Nephron progenitor cell (in vitro differentiated cells): ENCODE measurements at regions not wholly inside any gene's neighbourhood (a gene's known extent, or its start where the extent isn't known, plus 50 kb on each side); places are given as distances from the start of the nearest gene placed in this dataset.
"Not testable (repeated sequence)": the region's sequence is repeated elsewhere in the genome, so short reads cannot be mapped to it uniquely, and the experiment has no call there.

Experiments used
- DNase-seq: peaks from one replicate; pipeline ENCODE4 v3.0.0; 2021
- H3K27ac Mint-ChIP-seq: 2 replicates; pipeline ENCODE4 v1.8.0; 2021; ENCODE audit warnings: mild to moderate bottlenecking, moderate library complexity, mixed read lengths
- H3K27me3 Mint-ChIP-seq: 2 replicates; pipeline ENCODE4 v1.8.0; 2021; ENCODE audit warnings: mild to moderate bottlenecking, low read depth, mixed read lengths; ENCODE audit not compliant: poor library complexity
- H3K36me3 Mint-ChIP-seq: 2 replicates; pipeline ENCODE4 v1.8.0; 2021; ENCODE audit warnings: low read depth, mixed read lengths
- H3K4me1 Mint-ChIP-seq: 2 replicates; pipeline ENCODE4 v1.8.0; 2021; ENCODE audit warnings: mixed read lengths
- H3K4me3 Mint-ChIP-seq: 2 replicates; pipeline ENCODE4 v1.8.0; 2021; ENCODE audit warnings: mild to moderate bottlenecking, moderate library complexity, mixed read lengths
- H3K9me3 Mint-ChIP-seq: 2 replicates; pipeline ENCODE4 v1.8.0; 2021; ENCODE audit warnings: mild to moderate bottlenecking, moderate library complexity, mixed read lengths
- CTCF ChIP-seq: fragments of 200-600 bp; sonication (generic); IDR thresholded peaks from 2 replicates; pipeline ENCODE4 v1.5.0; 2021; ENCODE audit warnings: antibody characterized with exemption

- Mint-ChIP-seq H3K4me1 (peaks cover 19% of the 10 kb centered on the region), H3K4me3 (no peak overlapping the region), H3K27me3 (no peaks in the 10 kb centered on the region), H3K27ac (peak overlapping the region; percentile 1), H3K9me3 (no peaks in the 10 kb centered on the region), H3K36me3 (no peaks in the 10 kb centered on the region)
- TF ChIP-seq CTCF = no peak
- no peak for DNase-seq
These were observed 162.9 kb upstream of the PDE4B start for GRCh38 chr1:65629788-65630187.

DNA sequence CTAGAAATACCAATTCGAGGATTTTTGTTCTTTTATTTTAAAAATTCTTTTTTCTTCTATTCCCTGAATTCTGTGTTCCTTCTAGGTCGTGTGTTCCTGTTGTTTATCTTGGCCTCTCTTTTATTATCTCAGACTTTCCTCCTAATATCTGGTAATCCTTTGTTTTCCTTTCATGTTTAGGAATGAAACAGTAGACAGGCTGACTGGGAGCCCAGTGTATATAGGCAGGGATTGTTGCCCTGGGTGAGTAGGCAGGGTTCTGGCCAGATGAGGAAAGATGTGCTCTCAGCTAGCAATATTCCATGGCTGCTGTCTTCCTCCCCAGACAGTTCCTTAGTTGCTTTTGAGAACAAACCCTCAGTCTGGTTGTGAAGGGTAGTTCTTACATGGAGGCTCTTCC, 161.8 kb upstream of the PDE4B start:
- no peak for DNase-seq
- no peaks in the 10 kb centered on the region for H3K36me3 Mint-ChIP-seq
- no peaks in the 10 kb centered on the region for H3K27me3 Mint-ChIP-seq
- H3K27ac Mint-ChIP-seq = peak overlapping the region; percentile 6
- peaks cover 19% of the 10 kb centered on the region for H3K4me1 Mint-ChIP-seq
- no peak overlapping the region for H3K4me3 Mint-ChIP-seq
- no peak for TF ChIP-seq CTCF
- no peaks in the 10 kb centered on the region for H3K9me3 Mint-ChIP-seq

DNA sequence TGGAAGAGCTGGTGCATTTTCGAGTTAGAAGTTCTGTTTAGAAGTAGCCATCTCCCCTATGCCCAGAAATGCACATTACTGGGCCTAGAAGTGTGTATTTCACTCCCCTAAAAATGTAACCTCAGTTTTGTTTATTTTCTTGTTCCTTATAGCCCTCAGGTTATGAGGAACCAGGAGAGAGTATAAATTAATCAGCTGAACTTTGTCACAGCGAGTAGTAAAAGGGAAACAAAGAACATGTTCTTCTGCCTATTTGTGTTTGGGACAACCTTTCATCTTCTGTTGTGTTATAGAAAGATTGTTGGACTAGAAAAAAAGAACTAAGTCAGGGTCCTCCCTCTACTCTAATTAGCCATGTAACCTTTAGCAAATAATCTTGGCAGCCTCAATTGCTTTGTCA, 160.5 kb upstream of the PDE4B start:
- H3K4me1 Mint-ChIP-seq = peaks cover 19% of the 10 kb centered on the region
- no peak overlapping the region for H3K4me3 Mint-ChIP-seq
- no peak for DNase-seq
- no peaks in the 10 kb centered on the region for H3K9me3 Mint-ChIP-seq
- no peaks in the 10 kb centered on the region for H3K27me3 Mint-ChIP-seq
- TF ChIP-seq CTCF = no peak
- no peaks in the 10 kb centered on the region for H3K36me3 Mint-ChIP-seq
- no peak overlapping the region for H3K27ac Mint-ChIP-seq

- peaks cover 5% of the 10 kb centered on the region for H3K9me3 Mint-ChIP-seq
- no peak overlapping the region for H3K27ac Mint-ChIP-seq
- H3K36me3 Mint-ChIP-seq = no peaks in the 10 kb centered on the region
- no peak for TF ChIP-seq CTCF
- no peak for DNase-seq
- no peaks in the 10 kb centered on the region for H3K27me3 Mint-ChIP-seq
- no peaks in the 10 kb centered on the region for H3K4me1 Mint-ChIP-seq
- no peak overlapping the region for H3K4me3 Mint-ChIP-seq
These were observed 152.6 kb upstream of the PDE4B start for GRCh38 chr1:65640046-65640445.

DNA sequence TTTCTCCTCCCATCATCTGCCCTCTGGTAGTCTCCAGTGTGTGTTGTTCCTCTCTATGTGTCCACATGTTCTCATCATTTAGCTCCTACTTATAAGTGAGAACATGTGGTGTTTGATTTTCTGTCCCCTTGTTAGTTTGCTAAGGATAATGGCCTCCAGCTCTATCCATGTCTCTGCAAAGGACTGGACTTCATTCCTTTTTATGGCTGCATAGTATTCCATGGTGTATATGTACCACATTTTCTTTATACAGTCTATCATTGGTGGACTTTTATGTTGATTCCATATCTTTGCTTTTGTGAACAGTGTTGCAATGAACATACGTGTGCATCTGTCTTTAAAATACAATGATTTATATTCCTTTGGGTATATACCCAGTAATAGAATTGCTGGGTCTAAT, 143.5 kb upstream of the PDE4B start:
- H3K27me3 Mint-ChIP-seq, H3K4me3 Mint-ChIP-seq, H3K4me1 Mint-ChIP-seq, DNase-seq, H3K27ac Mint-ChIP-seq, H3K36me3 Mint-ChIP-seq: not testable (repeated sequence)
- peaks cover 48% of the 10 kb centered on the region for H3K9me3 Mint-ChIP-seq

- no peak for TF ChIP-seq CTCF
- Mint-ChIP-seq H3K27me3 (peaks cover 5% of the 10 kb centered on the region), H3K27ac (no peak overlapping the region), H3K4me1 (no peaks in the 10 kb centered on the region), H3K36me3 (no peaks in the 10 kb centered on the region), H3K9me3 (peaks cover 43% of the 10 kb centered on the region), H3K4me3 (no peak overlapping the region)
- DNase-seq = no peak
These were observed 142.0 kb upstream of the PDE4B start for GRCh38 chr1:65650682-65651081.

GRCh38 chr1:65654526-65654925, 138.2 kb upstream of the PDE4B start:
- H3K27me3 Mint-ChIP-seq = peaks cover 14% of the 10 kb centered on the region
- H3K9me3 Mint-ChIP-seq, DNase-seq: not testable (repeated sequence)

DNA sequence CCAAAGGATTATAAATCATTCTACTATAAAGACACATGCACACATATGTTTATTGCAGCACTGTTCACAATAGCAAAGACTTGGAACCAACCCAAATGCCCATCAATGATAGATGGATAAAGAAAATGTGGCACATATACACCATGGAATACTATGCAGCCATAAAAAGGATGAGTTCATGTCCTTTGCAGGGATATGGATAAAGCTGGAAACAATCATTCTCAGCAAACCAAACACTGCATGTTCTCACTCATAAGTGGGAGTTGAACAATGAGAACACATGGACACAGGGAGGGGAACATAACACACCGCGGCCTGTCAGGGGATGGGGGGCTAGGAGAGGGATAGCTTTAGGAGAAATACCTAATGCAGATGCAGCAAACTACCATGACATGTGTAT, 135.1 kb upstream of the PDE4B start:
- peaks cover 18% of the 10 kb centered on the region for H3K27me3 Mint-ChIP-seq
- not testable (repeated sequence) for DNase-seq, H3K36me3 Mint-ChIP-seq, H3K27ac Mint-ChIP-seq, H3K4me1 Mint-ChIP-seq, H3K4me3 Mint-ChIP-seq, H3K9me3 Mint-ChIP-seq

More at GRCh38 chr1:65654526-65654925, 138.2 kb upstream of the PDE4B start:
- H3K4me1 Mint-ChIP-seq, H3K36me3 Mint-ChIP-seq, H3K4me3 Mint-ChIP-seq, H3K27ac Mint-ChIP-seq: not testable (repeated sequence)
